ENCODE measurements at regions not wholly inside any gene's neighbourhood (a gene's known extent, or its start where the extent isn't known, plus 50 kb on each side); places are given as distances from the start of the nearest gene placed in this dataset.

GRCh38 chr2:236704887-236705286, 135.3 kb downstream of the ACKR3 start:
- intact Hi-C loops (cut with DNase I) = no loop called here
- no peak for DNase-seq (ENCODE audit: low spot score)

- intact Hi-C loops (cut with DNase I) = no loop called here
- DNase-seq (ENCODE audit: low spot score) = no peak
Measured at GRCh38 chr2:236705295-236706105, 135.9 kb downstream of the ACKR3 start.

GRCh38 chr2:236706288-236706687, 136.7 kb downstream of the ACKR3 start:
- no peak for DNase-seq (ENCODE audit: low spot score)
- intact Hi-C loops (cut with DNase I) = no loop called here

GRCh38 chr2:236706803-236707202, 137.2 kb downstream of the ACKR3 start:
- intact Hi-C loops (cut with DNase I) = no loop called here
- no peak for DNase-seq (ENCODE audit: low spot score)

GRCh38 chr2:236711440-236711839, 141.8 kb downstream of the ACKR3 start:
- no peak for DNase-seq (ENCODE audit: low spot score)
- intact Hi-C loops (cut with DNase I) = no loop called here

- DNase-seq (ENCODE audit: low spot score) = no peak
- intact Hi-C loops (cut with DNase I) = no loop called here
Measured at GRCh38 chr2:236712304-236712703, 142.7 kb downstream of the ACKR3 start.

GRCh38 chr2:236712961-236713673, 143.5 kb downstream of the ACKR3 start:
- DNase-seq (ENCODE audit: low spot score) = no peak

GRCh38 chr2:236714080-236714479, 144.5 kb downstream of the ACKR3 start:
- intact Hi-C loops (cut with DNase I) = no loop called here
- no peak for DNase-seq (ENCODE audit: low spot score)

More at GRCh38 chr2:236712961-236713673, 143.5 kb downstream of the ACKR3 start:
- intact Hi-C loops (cut with DNase I) = no loop called here

GRCh38 chr2:236715077-236715476, 145.5 kb downstream of the ACKR3 start:
- DNase-seq (ENCODE audit: low spot score) = no peak
- intact Hi-C loops (cut with DNase I) = no loop called here

- DNase-seq (ENCODE audit: low spot score) = no peak
- intact Hi-C loops (cut with DNase I) = no loop called here
Measured at GRCh38 chr2:236715491-236715961, 145.9 kb downstream of the ACKR3 start.

- intact Hi-C loops (cut with DNase I) = no loop called here
- DNase-seq (ENCODE audit: low spot score) = no peak
Measured at GRCh38 chr2:236717120-236717519, 147.5 kb downstream of the ACKR3 start.

- no peak for DNase-seq (ENCODE audit: low spot score)
- intact Hi-C loops (cut with DNase I) = no loop called here
Measured at GRCh38 chr2:236717729-236718128, 148.1 kb downstream of the ACKR3 start.

- intact Hi-C loops (cut with DNase I) = no loop called here
- no peak for DNase-seq (ENCODE audit: low spot score)
Measured at GRCh38 chr2:236718207-236718992, 148.8 kb downstream of the ACKR3 start.

GRCh38 chr2:236719192-236719635, 149.6 kb downstream of the ACKR3 start:
- intact Hi-C loops (cut with DNase I) = no loop called here
- DNase-seq (ENCODE audit: low spot score) = no peak

GRCh38 chr2:236720974-236721540, 151.4 kb downstream of the ACKR3 start:
- intact Hi-C loops (cut with DNase I) = no loop called here
- no peak for DNase-seq (ENCODE audit: low spot score)

- no peak for DNase-seq (ENCODE audit: low spot score)
- intact Hi-C loops (cut with DNase I) = no loop called here
Measured at GRCh38 chr2:236724200-236724599, 154.6 kb downstream of the ACKR3 start.

- no peak for DNase-seq (ENCODE audit: low spot score)
- intact Hi-C loops (cut with DNase I) = no loop called here
Measured at GRCh38 chr2:236726701-236727450, 157.3 kb downstream of the ACKR3 start.

- intact Hi-C loops (cut with DNase I) = no loop called here
Measured at GRCh38 chr2:236728916-236729670, 159.5 kb downstream of the ACKR3 start.

More at GRCh38 chr2:236728916-236729670, 159.5 kb downstream of the ACKR3 start:
- no peak for DNase-seq (ENCODE audit: low spot score)

All from posterior vena cava (tissue), 2 donors.